HG02943 (cell line): ENCODE measurements at regions not wholly inside any gene's neighbourhood (a gene's known extent, or its start where the extent isn't known, plus 50 kb on each side); places are given as distances from the start of the nearest gene placed in this dataset.

ENCODE experiments used
- ATAC-seq: cut with Tn5 transposase; IDR thresholded peaks from one replicate; pipeline ENCODE4 v1.9.1; 2021; ENCODE audit warnings: mild to moderate bottlenecking, low read depth, moderate library complexity; ENCODE audit not compliant: unreplicated experiment

DNA sequence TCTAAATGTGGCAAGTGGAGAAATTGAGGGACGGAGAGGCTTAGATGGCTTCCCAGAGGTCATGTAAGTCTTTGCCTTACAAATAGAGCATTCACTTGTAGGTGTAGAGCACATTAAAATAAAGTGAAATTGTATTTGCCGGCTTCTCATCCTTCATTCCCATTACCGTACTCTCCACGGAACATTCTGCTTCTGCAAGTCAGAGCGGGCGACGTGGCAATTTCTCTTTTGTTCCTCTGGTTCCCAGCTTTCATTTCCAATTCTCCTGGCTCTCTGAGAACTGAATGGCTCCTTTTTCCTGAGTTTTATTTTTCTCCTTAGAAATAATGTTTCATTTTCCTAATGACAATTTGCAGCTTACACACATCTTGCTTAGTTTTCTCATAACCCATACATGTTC lies 51.3 kb upstream of the PFKP start:
- no peak for ATAC-seq

DNA sequence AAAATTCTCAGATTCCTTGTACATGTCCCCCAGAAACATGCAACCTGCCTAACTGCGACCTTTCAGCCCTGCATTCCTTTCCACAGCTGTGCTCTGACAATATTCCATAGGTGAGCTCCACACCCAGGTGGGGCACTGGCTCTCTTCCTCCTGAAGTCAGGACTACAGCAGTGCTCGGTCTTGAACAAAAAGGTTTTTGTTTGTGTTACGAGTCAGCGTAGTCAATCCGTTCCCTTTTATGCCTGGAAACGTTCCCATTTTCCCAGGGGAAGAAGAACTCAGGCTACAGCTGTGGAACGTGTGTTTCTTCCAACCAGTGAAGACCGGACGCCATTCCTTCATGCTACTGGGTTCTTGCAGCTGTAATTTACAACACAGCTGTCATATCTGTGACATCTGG lies 52.4 kb upstream of the PFKP start:
- no peak for ATAC-seq

DNA sequence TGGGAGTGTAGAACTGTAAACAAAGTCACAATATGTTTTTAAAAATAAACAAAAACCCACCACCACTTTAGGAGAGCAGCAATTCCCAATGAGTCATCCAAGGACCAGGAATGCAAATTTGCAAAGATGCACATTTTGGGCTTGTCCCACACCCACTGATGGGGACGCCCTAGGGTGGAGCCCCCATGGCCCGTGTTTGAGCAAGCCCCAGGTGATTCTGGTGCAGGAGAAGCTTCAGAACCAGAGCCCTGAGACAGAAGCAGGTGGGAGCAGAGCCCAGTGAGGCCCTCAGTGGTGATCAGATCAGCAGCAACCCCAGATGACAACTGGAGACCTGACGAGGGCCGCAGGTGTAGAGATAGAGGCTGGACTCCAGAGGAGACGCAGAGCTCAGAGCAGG lies 55.1 kb upstream of the PFKP start:
- no peak for ATAC-seq

DNA sequence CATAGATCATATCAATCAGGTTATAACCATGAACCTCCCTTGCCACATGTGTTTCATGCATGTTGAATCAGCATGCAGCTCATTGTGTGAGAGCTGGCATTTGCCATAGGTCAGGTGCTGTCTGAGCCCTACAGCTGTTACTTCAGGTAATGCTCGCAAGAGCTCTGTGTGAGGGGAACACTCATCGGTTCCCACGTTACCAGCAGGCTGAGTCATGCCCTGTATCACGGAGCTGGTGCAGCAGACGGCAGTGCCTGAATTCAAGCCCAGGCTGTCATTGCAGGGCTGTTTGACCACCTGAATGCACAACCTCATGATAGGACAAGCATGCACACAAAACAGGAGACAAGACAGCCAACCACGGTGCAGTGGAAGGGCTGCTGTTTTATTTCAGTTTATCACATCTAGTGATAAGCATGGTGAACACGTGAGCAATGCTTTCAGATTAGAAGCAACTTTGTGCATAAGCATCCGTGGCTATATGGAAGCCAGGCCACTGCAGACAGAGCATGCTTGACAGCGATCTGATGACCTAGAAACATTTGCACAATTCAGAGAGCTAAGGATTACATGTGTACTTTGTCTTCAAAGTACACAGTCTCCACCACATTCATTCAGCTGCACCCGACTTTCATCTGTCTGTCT lies 56.4 kb upstream of the PFKP start:
- ATAC-seq, result no peak

DNA sequence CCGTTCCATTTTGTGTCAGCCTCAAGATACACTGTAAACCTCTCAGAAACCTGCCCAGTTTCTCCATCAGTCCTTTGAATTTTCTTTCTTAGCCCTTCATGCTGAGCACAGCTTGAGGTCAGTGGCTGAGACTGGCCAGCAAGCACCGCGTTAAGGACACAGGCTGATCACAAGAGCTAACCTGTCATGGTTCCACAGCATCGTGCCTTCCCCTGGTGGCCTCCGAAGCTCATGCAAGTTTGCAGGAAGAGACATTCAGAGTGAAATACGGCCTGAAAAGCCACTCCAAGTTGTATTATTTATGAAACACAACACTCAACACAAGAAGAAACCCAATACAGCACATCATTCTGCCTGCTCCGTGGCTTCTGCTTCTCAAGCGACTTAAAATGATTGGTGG lies 57.0 kb upstream of the PFKP start:
- no peak for ATAC-seq

DNA sequence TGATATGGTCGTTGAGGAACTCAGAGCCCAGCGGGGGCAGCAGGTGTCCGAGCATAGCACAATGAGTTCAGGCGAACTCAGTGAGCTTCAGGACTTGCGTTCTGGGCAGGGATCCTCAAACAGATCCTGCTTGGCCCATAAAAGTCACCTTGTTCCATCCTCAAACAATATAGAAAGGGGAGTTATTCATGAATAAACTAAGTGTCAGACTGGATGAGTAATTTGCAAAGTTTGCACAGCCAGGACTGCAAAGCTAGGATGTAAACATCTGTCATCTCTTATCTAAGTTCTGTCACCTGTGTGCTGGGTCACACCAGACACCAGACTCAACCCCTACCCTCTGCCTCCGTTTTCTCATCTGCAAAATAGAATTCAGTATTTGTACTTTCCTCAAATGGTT lies 58.0 kb upstream of the PFKP start:
- no peak for ATAC-seq

DNA sequence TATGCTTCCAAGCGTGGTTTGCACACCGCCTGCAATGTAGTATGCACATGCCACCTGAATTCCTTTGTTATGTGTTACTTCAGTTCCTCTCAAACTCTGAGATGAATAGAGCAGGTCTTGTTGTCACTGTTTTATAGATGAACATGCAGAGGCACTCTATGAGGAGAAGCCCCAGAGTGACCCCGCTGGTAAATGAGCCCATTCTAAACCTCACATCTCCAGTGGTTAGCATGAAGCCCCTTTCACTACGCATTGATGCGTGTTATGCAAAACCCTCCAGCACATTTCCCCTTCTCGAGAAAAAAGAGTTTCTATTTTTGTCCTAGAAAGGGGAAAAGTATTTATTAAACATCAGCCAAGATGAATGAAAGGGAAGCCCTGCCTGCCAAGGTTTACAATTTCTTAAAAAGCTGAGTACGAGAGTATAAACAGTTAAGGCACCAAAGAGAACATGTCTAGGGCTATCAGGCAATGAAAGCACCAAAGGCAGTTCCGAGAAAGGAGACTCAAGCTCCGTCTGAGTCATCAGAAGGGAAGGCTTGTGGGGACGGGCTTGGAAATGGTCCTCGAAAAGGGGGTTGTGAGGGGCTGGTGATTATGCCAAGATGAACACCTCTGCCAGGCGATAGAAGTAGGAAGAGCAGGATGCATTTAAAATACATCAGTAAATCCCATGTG lies 58.7 kb upstream of the PFKP start:
- ATAC-seq, result no peak

DNA sequence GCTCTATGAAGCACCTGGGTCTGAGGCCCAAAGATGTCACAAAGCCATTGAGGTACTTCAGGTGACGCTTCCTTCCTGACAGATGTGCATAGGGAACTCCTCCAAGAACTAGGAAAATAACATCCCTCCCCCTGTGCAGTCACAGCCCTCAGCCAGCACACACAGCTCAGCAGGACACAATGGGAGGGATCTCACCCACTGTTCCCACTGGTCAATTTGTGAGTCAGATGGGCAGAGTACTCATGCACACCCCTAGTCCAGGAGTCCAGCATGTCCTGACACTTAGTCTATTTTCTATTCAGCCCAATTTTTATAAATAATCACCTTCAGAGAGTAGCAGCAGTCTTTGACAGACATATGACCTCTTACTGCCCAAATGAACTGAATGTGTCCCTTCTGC lies 60.7 kb upstream of the PFKP start:
- no peak for ATAC-seq

DNA sequence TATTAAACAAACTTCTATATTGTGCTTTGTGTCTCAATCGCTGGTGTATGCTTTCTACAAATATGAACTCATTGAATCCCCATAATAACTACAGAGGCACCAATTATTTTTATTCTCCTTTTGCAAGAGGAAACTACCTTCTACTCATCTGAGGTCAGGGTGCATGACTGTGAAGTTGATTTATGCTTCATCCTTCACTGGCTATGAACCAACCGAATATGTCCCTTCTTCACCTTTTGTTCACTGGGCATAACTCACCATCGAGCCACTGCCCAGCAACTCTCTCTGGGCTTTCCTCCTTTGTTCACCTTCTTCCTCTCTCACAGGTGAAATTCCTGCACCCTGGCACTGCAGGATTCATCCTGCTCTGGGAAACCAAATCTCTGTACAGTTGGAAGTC lies 61.3 kb upstream of the PFKP start:
- no peak for ATAC-seq

DNA sequence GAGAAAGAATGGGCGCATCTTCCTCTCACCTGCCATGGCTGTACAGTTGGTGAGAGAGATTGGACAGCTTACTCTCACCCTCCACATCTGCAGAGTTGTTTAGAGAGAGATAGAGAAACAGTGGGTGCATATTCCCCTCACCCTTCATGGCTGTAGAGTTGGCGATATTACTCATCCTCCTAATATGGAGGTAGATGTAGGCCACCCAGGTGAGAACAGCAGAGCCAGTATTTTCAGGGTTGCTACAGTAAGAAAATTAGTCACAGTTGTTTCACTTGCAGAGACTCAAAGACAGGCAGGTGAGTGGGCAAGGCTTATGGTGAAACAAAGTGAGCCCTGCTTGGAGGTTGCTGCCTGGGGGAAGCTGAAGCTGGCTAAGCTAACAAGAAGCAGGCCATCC lies 65.0 kb upstream of the PFKP start:
- no peak for ATAC-seq

DNA sequence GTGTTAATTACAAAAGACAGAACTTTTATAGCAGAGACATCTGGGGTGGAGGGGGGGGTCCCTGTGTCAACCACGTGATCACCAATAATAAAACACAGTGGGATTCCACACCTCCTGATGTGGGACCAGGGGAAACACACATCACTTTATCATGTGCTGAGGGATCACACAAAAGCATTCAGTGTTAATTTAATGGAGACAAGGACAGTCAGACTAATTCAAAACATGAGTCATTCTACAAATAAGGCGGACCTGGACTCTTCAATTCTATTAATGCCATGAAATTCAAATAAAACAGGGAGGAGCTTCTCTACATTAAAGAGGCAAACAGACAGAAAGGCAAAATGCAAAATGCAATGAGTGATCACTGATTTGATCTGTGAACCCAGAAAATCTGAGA lies 67.3 kb upstream of the PFKP start:
- no peak for ATAC-seq

DNA sequence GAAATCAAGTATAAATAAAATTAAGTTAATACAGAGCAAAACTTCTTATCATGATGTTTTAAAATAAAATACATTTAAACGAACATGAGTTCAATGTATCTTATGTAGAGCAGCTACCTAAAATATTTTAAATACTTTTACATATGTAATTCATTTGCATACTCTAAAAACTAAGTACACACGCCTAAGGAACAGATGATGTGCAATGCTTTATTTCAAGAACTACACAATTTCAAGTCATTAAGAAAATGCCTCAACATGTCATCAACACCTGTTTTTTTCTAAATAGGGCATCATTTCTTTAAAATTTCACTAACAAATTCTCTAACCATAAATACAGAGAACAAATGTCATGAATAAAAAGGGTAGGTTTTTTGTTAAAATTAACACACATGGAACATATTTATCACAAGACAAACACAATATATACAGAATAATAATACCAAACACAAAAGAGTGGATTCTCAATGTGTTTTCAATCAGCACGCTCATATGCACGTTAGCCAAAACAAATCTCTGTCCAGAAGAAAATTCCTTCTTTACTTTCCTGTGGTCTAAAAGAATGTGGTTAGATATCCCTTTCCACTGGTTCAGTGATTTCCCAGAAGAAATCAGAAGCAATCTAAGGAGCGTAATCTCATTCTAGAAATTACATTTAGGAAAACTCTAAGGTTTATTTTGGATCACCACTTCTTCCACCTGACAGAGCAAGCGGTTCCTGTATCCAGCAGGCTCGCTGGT lies 73.0 kb upstream of the PFKP start:
- no peak for ATAC-seq

DNA sequence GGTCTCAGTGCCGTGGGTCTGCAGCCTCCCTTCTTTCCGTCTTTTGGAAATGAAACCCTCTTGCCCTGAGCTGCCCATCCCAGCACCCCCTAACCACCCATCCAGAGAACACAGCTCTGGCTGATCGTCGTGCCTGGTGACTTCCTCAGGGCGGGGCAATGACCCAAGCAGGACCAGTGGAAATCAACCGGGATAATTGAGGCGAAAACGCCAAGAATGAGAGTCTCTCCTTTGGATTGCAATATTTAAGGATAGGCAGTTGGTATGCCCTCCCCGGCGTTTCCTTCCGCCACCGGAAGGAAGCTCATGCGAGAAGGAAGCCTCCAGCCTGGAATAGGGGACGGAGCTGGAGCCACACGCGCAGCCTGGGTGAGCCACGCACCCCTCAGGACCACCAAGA lies 73.7 kb upstream of the PFKP start:
- ATAC-seq, result no peak

DNA sequence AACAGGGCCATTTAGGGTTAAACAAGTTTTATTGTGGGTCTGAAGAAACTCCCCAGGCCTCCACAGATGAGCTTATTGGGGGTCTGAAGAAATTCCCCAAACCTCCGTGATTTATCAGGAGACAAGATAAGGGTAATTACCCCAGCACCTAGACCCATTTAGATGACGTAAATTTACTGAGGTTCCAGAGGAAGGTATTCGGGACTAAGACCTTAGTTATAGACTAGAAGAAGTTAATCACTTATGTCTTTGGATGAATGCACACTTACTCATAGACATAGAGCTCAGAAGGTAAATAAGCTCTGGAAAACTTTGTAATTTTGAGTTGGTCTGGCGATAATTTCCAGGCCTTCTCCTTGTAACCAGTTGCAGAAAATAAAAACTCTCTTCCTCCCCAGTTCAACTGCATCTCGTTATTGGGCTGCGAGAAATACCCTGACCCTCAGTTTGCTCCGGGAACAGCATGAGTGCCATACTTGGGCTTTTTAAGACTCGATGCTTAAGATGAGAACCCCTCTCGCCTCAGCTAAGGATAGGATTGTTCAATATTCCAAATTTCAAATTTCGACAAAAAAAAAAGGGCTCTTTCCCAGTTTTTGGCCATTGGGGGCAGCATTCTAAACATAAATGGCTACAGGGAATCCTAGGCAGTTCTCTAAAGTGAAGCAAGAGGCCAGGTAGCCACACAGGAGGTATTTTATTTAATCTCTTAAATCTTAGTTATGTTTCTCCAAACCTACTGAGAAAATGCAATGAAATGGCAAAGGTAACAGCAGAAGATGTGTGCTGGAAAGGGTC lies 74.7 kb upstream of the PFKP start:
- no peak for ATAC-seq

DNA sequence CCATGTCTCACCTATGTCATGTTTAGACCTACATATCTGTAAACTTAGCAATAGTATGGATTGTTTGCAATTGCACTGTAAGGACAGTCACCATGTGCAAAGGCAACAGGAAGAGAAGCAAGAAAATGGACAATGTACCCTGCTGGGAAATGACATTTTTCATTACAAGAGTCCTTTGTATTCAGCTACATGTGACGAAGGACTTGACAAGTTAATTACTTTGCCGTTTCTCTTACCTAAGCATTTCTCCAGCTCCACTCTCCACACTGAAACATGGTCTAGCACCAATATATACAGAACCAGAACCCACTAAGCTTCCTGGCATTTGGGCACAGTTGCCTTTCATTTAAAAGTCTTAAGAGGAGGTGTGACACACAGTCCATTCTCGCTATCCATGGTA lies 76.6 kb upstream of the PFKP start:
- ATAC-seq, result no peak

DNA sequence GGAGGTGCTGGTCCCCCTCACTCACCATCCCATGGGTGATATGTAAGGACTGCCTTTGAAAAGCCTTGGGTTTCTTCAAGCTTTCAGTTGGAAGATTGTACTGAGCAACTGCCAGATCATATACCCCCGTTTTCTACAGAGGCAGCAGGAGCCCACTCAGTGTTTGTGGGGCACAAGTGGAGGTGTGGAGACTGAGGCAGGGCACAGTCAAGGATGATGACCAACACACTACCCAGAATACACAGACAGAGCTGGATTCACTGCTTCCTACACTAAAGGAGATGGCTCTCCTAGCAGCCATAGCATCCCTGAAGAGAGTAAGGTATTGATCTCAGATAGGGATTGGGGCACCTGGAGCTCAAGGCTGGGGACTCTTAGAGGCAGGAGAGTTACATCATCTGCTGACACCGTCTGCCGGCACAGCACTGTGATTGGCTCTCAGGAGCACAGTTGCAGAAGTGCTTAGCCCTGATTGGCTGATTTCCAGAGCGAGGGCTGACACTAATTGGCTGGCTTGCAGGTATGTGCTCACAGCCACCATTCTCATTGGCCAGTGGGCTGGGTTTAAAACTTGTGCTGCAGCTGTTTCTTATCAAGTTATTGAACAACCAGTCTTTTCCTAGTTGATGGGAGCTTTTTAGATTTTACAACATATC lies 77.9 kb upstream of the PFKP start:
- no peak for ATAC-seq

DNA sequence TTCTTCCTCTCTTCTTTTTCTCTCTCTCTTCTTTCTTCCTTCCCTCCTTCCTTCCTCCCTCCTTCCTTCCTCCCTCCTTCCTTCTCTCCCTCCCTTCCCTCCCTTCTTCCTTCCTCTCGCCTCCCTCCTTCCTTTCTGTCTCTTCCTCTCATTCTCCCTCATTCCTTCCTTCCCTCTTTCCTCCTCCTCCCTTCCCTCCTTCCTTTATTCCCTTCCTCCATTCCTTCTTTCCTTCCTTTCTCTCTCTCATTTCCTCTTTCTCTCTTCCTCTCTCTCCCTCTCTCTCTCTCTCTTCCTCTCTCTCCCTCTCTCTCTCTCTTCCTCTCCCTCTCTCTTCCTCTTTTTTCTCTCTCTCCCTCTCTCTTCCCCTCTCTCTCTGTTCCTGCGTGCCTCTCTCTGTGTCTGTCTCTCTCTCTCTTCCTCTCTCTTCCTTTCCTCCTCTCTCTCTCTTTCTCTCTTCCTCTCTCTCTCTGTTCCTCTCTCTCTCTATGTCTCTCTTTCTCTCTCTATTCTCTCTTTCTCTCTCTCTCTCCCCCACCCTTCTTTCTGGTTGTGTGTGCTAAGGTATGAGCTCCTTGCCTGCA lies 80.1 kb upstream of the PFKP start:
- ATAC-seq, result no peak

DNA sequence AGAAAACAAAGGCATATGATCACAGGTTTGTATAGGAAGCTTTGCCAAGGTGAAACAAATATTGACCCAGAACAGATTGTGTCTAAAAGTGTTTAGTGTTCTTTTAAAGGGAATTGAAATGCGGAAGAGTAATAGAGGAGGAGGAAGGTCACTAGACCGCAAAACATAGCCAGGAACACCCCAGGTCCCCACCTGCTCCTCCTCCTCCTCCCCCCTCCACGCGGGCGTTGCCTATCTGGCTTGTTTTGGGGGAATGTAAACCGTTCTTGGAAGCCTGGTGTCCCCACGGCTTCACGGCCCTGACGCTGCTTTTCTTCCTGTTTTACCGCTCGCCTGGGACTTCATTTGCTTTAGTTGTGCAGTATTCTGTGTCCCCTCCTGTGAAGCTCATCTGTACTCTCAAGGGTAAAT lies 81.0 kb upstream of the PFKP start:
- ATAC-seq, result no peak

DNA sequence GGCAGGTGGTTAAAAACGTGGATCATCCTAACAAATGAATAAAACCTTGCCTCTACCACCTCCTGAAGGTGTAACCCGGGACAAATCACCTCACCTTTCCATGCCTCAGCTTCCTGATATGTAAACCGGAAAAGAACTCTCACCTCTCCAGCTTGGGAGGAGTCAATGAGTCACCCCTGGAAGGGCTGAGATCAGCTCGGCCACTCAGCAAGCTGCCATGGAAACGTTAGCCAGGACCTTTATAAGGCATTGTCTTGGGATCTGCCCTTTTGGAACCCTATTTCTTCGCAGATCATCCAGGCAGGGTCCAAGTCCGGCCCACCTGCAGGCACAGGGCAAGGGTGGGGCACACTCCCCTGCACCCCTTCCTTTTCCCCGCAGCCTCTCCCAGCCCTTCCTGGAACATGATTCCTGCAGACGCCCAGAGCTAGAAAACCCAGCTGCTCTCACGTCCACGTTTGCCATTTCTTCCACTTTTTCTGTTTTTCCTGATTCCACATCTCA lies 81.6 kb upstream of the PFKP start:
- ATAC-seq, result no peak

DNA sequence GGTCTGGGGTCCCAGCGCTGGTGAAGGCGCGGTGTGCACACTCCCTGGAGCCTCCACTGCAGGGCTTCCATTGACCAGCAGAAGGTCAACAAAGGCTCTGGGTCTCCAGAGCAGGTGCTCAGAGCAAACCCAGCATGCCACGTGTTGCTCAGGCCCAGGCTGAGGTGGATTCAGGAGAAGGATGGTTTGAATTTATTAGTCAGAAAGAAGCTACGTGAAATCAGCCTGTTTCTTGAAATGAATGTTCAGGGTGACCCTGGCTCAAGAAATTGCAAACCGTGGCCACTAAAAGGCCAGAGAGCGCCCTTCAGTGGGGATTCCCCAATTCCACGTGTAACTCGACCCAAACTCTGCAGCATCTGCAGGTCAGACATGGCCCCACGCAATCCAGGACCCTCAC lies 82.7 kb upstream of the PFKP start:
- ATAC-seq, result no peak
